Liver (tissue), 8 donors: ENCODE measurements at regions not wholly inside any gene's neighbourhood (a gene's known extent, or its start where the extent isn't known, plus 50 kb on each side); places are given as distances from the start of the nearest gene placed in this dataset.

Source experiments
- DNase-seq: peaks from one replicate; pipeline ENCODE4 v3.0.0-alpha.2; 2017; ENCODE audit warnings: low spot score
- H3K27ac ChIP-seq, 2 donors: one replicate each; pipeline ENCODE4 v1.7.0; 2013; ENCODE audit warnings: inconsistent platforms in 2 of 2, low read length in 2 of 2, control low read depth in 1 of 2, low read depth in 1 of 2, mild to moderate bottlenecking in 1 of 2
- H3K27me3 ChIP-seq, 4 donors: one replicate each; pipeline versions ENCODE4 v1.6.1 to v1.7.0; 2013; ENCODE audit warnings: low read length in 3 of 4, inconsistent platforms in 1 of 4, mild to moderate bottlenecking in 1 of 4, moderate library complexity in 1 of 4; ENCODE audit not compliant: control insufficient read depth in 4 of 4, insufficient read depth in 4 of 4
- H3K36me3 ChIP-seq, 4 donors: one replicate each; pipeline versions ENCODE4 v1.6.1 to v1.7.0; 2013; ENCODE audit warnings: low read length in 3 of 4, mild to moderate bottlenecking in 3 of 4, low read depth in 1 of 4, moderate library complexity in 1 of 4; ENCODE audit not compliant: control insufficient read depth in 4 of 4, insufficient read depth in 3 of 4
- H3K4me1 ChIP-seq, 4 donors: one replicate each; pipeline versions ENCODE4 v1.6.1 to v1.7.0; 2013; ENCODE audit warnings: low read length in 3 of 4, mild to moderate bottlenecking in 3 of 4, moderate library complexity in 1 of 4; ENCODE audit not compliant: control insufficient read depth in 4 of 4, insufficient read depth in 4 of 4
- H3K4me3 ChIP-seq, 3 donors: one replicate each; pipeline versions ENCODE4 v1.6.1 to v1.7.0; 2013; ENCODE audit warnings: low read length in 3 of 3, control low read depth in 1 of 3, low read depth in 1 of 3, mild to moderate bottlenecking in 1 of 3
- H3K9ac ChIP-seq, 2 donors: one replicate each; pipeline ENCODE4 v1.7.0; 2013; ENCODE audit warnings: low read length in 2 of 2, mild to moderate bottlenecking in 2 of 2, moderate library complexity in 2 of 2, control low read depth in 1 of 2, low read depth in 1 of 2
- H3K9me3 ChIP-seq, 4 donors: one replicate each; pipeline versions ENCODE4 v1.6.1 to v1.7.0; 2013; ENCODE audit warnings: low read length in 3 of 4; ENCODE audit not compliant: control insufficient read depth in 4 of 4
- CTCF ChIP-seq: fragments of 150-350 bp; IDR thresholded peaks from 2 replicates; pipeline ENCODE4 v1.5.1; 2017; ENCODE audit warnings: improper control_type of control experiment, low read depth, low read length; ENCODE audit not compliant: missing input control
- EGR1 ChIP-seq, 2 donors: IDR thresholded peaks; 2 replicates each; pipeline ENCODE4 v1.6.1; 2016 to 2018; ENCODE audit warnings: antibody characterized with exemption in 2 of 2, low read depth in 2 of 2
- FOXA1 ChIP-seq: IDR thresholded peaks from 2 replicates; pipeline ENCODE4 v1.6.1; 2016; ENCODE audit warnings: antibody characterized with exemption
- FOXA2 ChIP-seq: IDR thresholded peaks from 2 replicates; pipeline ENCODE4 v1.6.1; 2016; ENCODE audit warnings: antibody characterized with exemption
- GABPA ChIP-seq, 2 donors: IDR thresholded peaks in 1 of 2; conservative IDR thresholded peaks in 1 of 2; 2 replicates each; pipeline ENCODE4 v1.6.1; 2016; ENCODE audit warnings: antibody characterized with exemption in 2 of 2, mild to moderate bottlenecking in 1 of 2, moderate library complexity in 1 of 2
- HNF4A ChIP-seq, 2 donors: conservative IDR thresholded peaks; 2 replicates each; pipeline ENCODE4 v1.6.1; 2016; ENCODE audit warnings: antibody characterized with exemption in 2 of 2, mild to moderate bottlenecking in 2 of 2
- HNF4G ChIP-seq: IDR thresholded peaks from 2 replicates; pipeline ENCODE4 v1.6.1; 2016; ENCODE audit warnings: antibody characterized with exemption
- MAX ChIP-seq: IDR thresholded peaks from 2 replicates; pipeline ENCODE4 v1.6.1; 2016; ENCODE audit warnings: antibody characterized with exemption
- REST ChIP-seq: IDR thresholded peaks from 2 replicates; pipeline ENCODE4 v1.6.1; 2016; ENCODE audit warnings: antibody characterized with exemption, mild to moderate bottlenecking
- RXRA ChIP-seq, 2 donors: IDR thresholded peaks; 2 replicates each; pipeline ENCODE4 v1.6.1; 2017 to 2018; ENCODE audit warnings: antibody characterized with exemption in 2 of 2, mild to moderate bottlenecking in 1 of 2
- SP1 ChIP-seq: IDR thresholded peaks from 2 replicates; pipeline ENCODE4 v1.6.1; 2018; ENCODE audit warnings: antibody characterized with exemption, mild to moderate bottlenecking
- TAF1 ChIP-seq: conservative IDR thresholded peaks from 2 replicates; pipeline ENCODE4 v1.6.1; 2016; ENCODE audit warnings: antibody characterized with exemption, mild to moderate bottlenecking
- YY1 ChIP-seq: IDR thresholded peaks from 2 replicates; pipeline ENCODE4 v1.6.1; 2016; ENCODE audit warnings: antibody characterized with exemption, mild to moderate bottlenecking
- WGBS: extraction: QIAGEN DNeasy Blood & Tissue Kit; methylation state at CpG from one replicate; pipeline ENCODE4 v1.1.7; 2013; 5-methylcytosine and 5-hydroxymethylcytosine counted together
- donor health status: healthy.
- donor health status: healthy.
- donor health status: healthy.
- donor health status: healthy.
- donor health status: healthy.

- no peaks in the 10 kb centered on the region for H3K9me3 ChIP-seq
- TF ChIP-seq MAX: no peak
- TF ChIP-seq YY1: no peak
- TF ChIP-seq GABPA (IDR thresholded peaks at IDR 0.05 in 1 of 2, conservative IDR thresholded peaks at IDR 0.05 in 1 of 2): no peak
- no peak for TF ChIP-seq EGR1 (IDR thresholded peaks at IDR 0.05; ENCODE audit: low read depth in 2 of 2)
- no peak for TF ChIP-seq TAF1
- TF ChIP-seq FOXA2: no peak
- TF ChIP-seq SP1: no peak
- H3K4me1 ChIP-seq: no peaks in the 10 kb centered on the region
- no peaks in the 10 kb centered on the region for H3K36me3 ChIP-seq
- DNase-seq: no peak
- no peaks in the 10 kb centered on the region for H3K27me3 ChIP-seq
- no peak overlapping the region for H3K4me3 ChIP-seq
- H3K27ac ChIP-seq: no peak overlapping the region
- H3K9ac ChIP-seq: no peak overlapping the region
- WGBS: 74% methylated on average over 9 of the region's 9 CpGs
These were observed 684.0 kb downstream of the CDH11 start for GRCh38 chr16:64437706-64438324.

GRCh38 chr16:64434526-64435069 is 687.3 kb downstream of the CDH11 start:
- Histone ChIP-seq H3K27me3 (no peaks in the 10 kb centered on the region), H3K9me3 (peaks cover 0 to 3% (median 0%) of the 10 kb centered on the region in 4 donors), H3K36me3 (no peaks in the 10 kb centered on the region), H3K9ac (no peak overlapping the region), H3K4me3 (no peak overlapping the region), H3K4me1 (no peaks in the 10 kb centered on the region), H3K27ac (no peak overlapping the region)
- DNase-seq: no peak
- WGBS: 74% methylated on average over 4 of the region's 4 CpGs
- TF ChIP-seq YY1: no peak
- TF ChIP-seq GABPA (IDR thresholded peaks at IDR 0.05 in 1 of 2, conservative IDR thresholded peaks at IDR 0.05 in 1 of 2): no peak
- no peak for TF ChIP-seq REST

GRCh38 chr16:64428463-64429113 is 693.3 kb downstream of the CDH11 start:
- Histone ChIP-seq H3K4me3 (no peak overlapping the region), H3K9ac (no peak overlapping the region), H3K27me3 (no peaks in the 10 kb centered on the region), H3K36me3 (no peaks in the 10 kb centered on the region), H3K9me3 (peaks cover 0 to 3% (median 0%) of the 10 kb centered on the region in 4 donors), H3K27ac (no peak overlapping the region), H3K4me1 (no peaks in the 10 kb centered on the region)
- no peak for DNase-seq
- TF ChIP-seq HNF4A (conservative IDR thresholded peaks at IDR 0.05): no peak
- TF ChIP-seq GABPA (IDR thresholded peaks at IDR 0.05 in 1 of 2, conservative IDR thresholded peaks at IDR 0.05 in 1 of 2): no peak
- TF ChIP-seq FOXA1: no peak
- TF ChIP-seq CTCF: no peak
- no peak for TF ChIP-seq EGR1 (IDR thresholded peaks at IDR 0.05; ENCODE audit: low read depth in 2 of 2)
- no peak for TF ChIP-seq RXRA (IDR thresholded peaks at IDR 0.05)
- no peak for TF ChIP-seq HNF4G
- 80% methylated on average over 5 of the region's 5 CpGs for WGBS
